GM19238 (cell line): ENCODE measurements at regions not wholly inside any gene's neighbourhood (a gene's known extent, or its start where the extent isn't known, plus 50 kb on each side); places are given as distances from the start of the nearest gene placed in this dataset.
"Not testable (repeated sequence)": the region's sequence is repeated elsewhere in the genome, so short reads cannot be mapped to it uniquely, and the experiment has no call there.

ENCODE experiments used
- DNase-seq: peaks from one replicate; pipeline ENCODE4 v3.0.0; 2011; ENCODE audit warnings: low spot score; ENCODE audit not compliant: insufficient read length

DNA sequence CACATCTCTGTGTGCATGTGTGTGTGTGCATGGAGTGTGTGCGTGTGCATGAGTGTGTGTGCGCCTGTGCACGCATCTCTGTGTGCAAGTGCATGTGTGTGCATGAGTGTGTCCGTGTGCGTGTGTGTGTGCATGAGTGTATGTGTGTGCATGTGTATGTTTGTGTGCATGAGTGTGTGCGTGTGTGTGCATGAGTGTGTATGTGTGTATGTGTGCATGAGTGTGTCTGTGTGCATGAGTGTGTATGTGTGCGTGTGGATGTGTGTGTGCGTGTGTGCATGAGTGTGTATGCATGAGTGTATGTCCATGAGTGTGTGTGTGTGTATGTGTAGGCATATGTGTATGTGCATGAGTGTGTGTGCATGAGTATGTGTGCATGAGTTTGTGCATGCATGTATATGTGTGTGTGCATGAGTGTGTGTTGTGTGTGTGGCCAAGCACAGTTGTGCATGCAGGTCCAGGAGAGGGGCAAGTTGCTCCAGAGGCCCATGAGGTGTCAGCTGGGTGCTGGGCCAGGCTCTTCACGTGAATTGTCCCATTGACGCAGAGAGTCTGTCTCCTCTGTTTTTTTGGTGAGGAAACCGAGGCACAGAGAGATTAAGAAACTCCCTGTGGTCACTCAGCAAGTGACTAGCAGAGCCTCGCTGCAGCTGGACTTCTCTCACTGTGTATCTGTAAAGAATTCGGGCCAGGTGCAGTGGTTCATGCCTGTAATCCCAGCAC lies 75.5 kb downstream of the ASB1 start:
- no peak for DNase-seq

DNA sequence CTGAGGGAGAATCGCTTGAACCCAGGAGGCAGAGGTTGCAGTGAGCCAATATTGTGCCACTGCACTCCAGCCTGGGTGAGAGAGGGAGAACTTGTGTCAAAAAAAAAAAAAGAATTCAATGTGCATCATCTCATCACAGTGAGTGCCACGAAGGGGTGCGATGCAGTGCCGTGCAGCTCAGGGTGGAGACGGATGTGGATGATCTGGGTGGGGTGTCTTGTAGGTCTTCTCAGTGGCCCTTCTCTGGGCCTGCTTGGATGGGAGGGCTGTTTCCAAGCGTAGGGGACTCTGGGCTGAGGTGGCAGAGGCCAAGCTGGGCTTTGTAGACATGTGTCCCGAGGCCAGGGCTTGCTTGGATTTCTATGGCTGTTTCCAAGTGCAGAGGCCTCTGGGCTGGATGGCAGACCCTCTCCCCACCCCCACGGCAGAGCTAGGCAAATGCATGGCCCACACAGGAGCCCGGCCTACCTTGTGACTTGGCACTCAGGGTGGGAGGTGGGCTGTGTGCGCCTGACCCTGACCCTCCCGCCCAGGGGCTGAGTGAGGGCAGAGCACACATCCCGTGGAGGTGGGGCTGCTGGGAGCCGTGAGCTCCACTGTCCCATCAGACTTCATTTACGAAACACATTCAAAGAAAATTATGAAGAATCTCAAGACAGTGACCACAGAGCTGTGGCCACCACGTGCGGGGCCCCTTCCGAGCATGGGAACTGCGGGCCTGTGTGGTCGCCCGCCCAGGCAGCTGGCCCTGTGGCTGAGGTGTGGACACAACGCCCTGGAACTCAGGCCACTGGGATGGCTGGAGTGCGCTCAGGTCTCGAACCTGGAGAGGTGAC lies 76.4 kb downstream of the ASB1 start:
- no peak for DNase-seq

DNA sequence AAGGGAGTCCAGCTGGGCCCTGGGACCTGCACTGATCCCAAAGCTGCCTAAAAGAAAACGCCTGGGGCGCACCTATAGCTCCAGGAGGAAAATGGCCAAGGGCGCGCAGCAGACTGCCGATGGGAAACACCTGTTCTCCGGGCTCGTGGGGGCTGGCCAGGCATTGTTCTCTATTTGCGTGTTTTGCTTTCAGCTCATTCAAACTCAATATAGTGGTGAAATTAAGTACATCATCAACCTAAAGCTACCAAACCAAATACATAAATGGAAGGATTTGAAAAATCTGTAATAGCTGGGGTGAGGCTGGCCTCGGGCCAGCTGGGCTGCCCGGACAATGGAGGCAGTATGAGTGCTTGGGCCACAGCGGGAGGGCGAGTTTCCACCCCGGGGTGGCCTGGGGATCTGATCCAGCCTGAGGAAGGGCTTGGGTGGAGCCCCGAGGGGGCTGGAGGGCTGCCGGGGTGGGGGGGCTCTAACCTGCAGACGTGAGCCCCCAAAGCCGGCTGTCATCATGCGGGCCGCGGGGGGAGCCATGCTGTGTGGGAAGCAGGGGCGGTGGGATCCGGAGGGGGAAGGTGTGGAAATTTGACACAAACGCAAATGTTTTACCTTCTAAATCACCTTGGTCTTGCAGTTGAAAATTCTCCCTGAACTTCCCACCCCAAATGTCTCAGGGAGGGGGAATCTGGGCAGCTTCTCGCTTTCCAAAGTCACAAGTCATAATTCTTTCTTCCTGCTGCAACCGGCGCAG lies 77.6 kb downstream of the ASB1 start:
- DNase-seq = no peak

DNA sequence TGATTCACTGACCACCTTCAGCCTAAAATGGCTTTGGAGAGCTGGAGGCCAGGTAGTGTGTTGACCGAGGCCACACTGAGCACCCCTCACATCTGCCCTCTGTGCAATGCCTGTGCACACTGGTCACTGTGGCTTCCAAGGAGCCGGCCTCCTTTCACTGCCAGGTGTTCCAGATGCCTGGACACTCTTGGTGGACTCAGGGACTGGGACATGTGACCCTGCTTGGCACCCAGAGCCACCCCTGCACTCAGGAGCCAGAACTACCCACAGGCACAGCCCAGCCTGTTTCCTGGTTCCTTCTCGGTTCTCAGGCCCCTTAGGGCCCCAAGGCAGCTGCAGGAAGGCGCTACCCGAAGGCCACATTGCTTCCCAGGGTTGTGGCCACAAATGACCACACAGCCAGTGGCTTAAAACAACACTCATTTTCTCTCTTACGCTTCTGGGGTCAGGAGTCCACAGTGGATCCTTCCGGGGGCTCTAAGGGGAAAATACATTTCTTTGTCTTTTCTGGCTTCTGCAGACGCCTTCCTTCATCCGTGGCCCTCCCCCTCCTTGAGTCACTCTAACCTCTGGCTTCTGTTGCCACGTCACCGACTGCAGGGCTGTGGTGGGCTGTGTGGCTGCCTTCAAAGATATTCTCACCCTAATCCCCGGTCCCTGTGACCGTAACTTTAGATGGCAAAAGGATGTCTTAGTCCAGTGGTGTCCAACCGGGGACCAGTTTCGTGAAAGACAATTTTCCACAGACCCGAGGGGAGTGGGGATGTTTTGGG lies 78.6 kb downstream of the ASB1 start:
- no peak for DNase-seq

DNA sequence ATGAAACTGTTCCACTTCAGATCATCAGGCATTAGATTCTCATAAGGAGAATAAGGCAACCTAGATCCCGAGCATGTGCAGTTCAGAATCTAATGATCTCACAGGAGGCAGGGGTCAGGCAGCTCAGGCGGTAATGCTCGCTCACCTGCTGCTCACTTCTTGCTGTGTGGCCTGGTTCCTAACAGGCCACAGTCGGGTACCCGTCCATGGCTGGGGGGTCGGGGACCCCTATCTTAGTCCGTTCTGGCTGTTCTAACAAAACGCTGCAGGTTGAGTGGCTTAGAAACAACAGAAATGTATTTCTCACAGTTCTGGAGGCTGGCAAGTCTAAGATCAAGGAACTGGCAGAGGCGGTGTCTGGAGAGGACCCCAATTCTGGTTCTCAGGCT lies 79.2 kb downstream of the ASB1 start:
- no peak for DNase-seq

DNA sequence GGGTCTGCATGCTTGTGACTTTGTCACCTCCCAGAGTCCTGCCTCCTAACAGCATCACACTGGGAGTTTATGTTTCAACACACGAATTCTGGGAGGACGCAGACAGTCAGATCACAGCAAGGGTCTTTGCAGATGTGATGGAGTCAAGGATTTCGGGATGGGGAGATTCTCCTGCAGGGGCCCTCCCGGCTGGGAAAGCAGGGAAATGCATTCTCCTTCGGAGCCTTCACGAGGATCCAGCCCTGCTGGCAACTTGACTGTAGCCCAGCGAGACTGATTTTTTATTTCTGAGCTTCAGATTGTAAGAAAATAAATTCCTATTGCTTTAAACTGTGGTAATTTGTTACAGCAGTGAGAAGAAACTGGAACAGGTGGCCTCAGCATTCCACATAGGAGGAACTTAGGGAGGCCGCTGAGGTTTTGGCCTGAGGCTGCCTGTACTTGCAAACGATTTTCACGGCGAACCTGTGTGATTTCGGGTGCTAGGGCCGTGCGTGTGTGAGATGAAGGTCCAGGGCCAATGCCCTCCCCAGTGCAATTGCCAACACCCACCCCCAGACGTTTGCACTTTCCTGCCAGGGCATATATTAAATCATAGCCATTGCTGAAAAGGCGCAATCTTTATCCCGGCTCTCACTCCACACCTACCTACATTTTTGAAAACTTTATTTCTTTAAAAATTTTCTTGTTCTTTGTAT lies 79.8 kb downstream of the ASB1 start:
- DNase-seq = no peak

DNA sequence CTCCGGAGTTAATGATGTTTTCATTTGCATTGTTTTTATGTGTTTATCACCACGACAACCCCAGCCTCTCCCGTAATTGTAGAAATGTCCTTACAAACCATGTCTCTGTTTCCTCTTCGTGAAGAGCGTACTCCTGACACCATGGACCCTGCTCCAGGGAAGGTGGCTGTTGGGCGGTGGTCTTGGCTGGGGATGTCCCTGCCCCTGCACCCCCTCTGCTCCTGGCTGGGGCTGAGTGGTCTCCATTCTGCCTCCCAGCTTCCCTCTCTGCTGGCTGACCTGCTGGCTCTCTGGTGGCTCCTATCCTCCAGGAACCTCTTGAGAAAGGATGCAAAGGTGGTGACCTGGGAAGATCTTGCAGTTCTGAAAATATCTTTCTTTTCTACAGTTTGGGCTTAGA lies 81.1 kb downstream of the ASB1 start:
- DNase-seq = no peak

DNA sequence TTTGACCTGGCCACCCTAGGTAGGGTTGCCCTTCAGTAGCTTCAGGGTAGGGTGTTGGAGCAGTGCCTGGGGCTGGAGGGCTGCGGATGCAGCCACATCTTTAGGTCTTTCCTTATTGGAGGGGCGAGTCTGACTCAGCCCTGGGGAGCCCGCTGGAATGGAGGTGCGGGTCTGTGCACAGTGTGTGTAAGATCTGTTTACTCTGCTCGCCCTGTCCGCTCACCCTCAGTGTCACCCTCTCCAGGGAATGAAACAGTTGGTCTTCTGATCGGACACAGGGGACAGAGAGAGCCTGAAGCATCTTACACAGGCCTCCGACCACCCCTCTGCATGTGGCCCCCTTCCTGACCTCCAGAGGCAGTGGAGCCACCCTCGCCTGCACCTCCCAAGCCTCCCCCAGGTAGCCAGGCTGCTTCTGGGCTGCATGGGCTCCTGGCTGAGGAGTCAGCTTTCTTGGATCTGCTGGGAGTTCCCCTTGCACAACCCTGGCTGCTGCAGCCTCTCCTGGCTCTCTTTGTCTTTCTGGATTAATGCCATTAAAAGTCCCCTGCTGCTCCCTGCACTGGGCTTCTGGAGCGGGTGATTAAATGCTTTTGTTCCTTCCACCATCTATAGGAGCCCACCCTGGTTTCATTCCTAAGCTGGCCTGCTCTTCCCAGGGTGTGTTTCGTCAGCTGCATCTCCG lies 82.6 kb downstream of the ASB1 start:
- DNase-seq = no peak

DNA sequence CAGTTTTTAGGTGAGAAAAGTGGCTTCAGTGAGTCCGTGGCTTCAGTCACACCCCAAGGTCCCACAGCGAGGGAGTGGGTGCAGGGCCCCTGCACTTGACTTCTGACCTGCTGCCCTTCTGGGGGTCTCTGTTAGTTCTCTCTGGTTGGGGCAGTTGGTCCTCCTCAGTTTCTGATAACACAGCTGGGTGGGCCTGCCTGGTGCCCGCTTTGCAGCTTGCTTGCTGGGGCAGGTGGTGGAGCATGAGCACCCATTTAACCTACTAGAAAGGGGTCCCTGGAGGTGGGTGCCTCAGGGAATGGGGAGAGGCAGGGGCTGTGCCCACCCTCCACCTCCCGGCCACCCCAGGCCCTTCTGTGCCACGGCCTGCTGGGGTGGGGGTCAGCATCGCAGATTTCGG lies 83.2 kb downstream of the ASB1 start:
- DNase-seq = no peak

DNA sequence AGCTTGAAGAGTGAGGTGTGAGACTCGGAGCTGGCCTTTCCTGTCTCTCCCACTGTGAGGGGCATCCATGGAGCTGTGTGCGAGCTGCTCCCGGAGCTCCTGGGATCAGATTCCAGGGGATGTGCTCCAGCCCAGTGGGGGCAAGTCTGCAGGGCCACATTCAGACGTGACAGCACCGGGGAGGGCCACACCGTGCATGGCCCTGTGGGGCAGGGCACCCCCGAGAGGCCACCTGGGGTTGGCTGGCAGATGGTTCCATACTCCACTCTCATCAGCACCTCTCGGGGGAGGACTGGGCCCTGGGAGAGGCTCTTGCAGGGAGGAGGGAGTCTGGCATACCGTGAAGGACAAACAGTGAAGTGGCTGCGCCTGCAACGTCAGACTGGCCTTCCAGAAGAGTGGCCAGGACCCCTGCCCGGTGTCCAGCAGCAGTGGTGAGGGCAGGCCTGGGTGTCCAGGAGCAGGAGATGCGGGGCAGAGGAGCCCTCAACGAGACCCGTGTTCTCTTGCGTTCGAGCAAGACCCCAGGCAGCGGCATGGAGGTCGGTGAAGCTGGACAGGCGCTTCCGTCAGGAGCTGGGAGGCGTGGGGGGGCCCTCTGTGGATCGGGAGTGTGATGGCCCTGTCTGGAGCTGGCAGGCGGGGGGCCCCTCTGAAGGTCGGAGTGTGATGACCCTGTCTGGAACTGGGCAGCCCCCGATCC lies 84.3 kb downstream of the ASB1 start:
- DNase-seq = no peak

DNA sequence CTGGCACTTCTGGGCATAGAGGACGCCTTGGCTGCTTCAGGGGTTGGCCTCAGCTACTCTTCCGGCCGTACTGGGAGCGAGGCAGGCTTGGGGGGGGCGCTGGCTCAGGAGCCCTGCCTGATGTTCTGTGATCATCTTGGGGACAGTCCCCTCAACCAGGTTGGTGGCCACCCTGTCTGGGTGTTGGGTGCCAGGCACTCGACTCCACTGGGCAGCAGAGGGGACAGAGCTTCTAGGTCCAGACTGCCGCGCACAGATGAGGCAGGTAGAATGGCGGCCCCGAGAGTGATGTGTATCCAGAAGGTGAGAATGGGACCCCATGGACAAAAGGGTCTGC lies 84.9 kb downstream of the ASB1 start:
- no peak for DNase-seq

DNA sequence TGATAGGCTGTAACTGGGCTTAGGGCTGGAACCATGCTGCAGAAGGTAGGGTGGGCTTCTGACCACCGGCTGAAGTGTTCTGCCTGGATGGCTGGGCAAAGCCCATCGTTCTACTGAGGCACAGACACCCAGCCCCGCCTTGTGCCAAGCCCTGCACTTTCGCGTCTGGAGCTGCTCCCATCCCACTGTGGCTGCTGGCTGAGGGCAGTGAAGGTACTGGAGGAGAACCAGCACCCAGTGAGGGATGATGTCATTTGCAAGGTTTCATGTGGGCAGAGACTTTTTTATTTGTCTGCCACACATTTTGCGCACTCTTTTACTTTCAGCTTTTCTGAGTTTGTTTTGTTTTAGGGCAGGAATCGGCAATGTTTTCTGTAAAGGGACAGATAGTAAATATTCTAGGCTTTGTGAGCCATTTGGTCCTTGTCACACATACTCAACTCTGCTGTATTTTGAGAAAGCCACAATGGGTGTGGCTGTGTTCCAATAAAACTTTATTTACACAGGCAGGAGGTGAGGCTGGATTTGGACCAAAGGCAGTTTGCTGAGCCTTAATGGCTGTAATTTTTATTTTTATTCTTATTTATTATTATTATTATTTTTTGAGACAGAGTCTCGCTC lies 85.6 kb downstream of the ASB1 start:
- no peak for DNase-seq

DNA sequence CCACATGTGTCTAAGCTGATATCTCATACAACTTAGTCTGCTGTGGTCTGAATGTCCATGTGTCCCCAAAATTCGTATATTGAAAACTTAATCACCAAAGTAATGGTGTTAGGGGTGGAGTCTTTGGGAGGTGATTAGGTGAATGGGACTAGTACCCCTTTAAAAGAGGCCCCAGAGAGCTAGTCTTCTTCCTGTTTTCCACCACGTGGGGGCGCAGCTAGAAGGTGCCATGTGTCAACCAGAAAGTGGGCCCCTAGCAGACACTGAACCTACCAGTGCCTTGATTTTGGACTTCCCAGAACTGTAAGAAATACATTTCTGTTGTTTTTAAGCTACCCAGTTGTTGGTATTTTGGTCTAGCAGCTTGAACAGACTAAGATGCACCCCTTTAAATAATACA lies 86.6 kb downstream of the ASB1 start:
- peak; percentile 19 for DNase-seq

DNA sequence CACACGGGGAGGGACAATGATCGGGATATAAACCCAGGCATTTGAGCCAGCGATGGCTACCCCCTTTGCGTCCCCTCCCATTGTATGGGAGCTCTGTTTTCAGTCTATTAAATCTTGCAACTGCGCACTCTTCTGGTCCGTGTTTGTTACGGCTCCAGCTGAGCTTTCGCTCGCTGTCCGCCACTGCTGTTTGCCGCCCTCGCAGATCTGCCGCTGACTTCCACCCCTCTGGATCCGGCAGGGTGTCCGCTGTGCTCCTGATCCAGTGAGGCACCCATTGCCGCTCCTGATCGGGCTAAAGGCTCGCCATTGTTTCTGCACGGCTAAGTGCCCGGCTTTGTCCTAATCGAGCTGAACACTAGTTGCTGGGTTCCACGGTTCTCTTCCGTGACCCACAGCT lies 87.3 kb downstream of the ASB1 start:
- DNase-seq = not testable (repeated sequence)

DNA sequence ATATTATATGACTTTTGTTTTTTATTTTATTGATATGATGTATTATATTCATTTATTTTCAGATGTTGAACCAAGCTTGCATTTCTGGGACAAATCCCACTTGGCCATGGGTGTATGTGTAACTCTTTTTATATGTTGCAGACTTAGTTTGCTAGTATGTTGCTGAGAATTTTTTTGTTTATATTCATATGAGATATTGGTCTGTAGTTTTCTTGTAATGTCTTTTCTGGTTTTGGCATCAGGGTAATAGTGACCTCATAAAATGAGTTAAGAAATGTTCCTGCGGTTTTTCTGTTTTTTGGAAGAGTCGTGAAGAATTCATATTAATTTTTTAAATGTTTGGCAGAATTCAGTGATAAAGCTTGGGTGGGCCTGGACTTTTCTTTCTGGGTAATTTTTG lies 88.7 kb downstream of the ASB1 start:
- no peak for DNase-seq

DNA sequence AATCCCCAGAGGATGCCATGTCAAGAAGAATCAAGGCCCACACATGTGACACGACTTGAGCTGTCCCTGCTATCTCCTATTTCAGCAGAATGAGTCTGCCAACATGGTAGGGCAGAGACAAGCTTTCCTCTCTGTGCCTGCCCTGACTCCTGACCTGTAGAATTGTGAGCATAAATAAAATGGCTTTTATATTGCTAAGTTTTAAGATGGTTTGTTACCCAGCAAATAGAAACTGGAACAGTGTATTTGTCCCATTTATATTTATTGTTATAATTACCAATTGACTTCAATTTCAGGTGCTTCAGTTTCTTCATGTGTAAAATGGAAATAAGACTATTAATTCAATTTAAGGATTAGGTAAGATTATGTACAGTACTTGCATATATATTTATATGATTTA lies 90.5 kb downstream of the ASB1 start:
- DNase-seq = no peak

DNA sequence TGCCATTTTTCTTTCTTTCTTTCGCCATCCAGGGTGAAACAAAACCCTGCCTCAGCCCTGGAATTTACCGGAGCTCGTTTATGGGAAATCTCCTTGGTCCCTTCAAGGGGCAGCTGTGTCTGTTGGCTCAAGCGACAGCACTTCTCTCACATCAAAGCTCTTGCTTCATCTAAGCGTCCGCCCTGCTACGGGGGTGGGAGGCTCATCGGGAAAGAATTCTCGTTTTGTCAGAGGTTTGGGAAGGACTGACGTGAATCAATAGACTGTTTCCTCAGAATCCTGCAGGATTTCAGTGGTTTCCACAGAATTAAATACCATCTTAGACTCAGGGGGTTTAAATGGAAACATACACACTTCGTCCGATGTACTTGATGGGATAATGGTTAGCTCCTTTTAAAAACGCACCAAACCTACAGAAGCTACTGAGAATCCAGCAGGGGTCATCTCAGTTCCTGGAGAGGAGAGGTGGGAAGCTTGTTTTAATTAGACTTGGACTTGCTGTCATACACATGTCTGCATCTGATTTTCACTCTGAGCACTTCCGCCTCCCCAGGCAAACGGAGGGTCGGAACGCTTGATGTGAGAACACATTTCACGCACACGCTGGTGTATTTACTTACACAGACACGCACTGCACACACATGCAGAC lies 91.6 kb downstream of the ASB1 start:
- DNase-seq = no peak

DNA sequence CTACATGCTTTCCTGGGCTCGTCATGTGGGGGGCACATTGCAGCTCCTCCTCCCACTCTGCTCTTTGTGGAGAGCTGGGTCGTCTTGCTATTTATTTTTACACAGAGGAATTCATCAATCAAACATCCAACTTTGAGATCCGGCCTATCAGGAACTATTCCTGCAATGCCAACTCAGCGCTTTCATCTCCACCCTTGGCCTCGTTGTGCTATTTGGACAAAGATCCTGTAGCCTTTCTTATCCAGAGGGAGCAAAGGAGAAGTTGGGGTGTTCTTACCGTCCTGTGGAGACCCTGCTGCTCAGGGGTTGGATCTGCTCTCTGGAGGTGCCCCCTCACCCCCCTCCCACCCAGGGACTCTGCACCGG lies 92.1 kb downstream of the ASB1 start:
- DNase-seq = no peak

DNA sequence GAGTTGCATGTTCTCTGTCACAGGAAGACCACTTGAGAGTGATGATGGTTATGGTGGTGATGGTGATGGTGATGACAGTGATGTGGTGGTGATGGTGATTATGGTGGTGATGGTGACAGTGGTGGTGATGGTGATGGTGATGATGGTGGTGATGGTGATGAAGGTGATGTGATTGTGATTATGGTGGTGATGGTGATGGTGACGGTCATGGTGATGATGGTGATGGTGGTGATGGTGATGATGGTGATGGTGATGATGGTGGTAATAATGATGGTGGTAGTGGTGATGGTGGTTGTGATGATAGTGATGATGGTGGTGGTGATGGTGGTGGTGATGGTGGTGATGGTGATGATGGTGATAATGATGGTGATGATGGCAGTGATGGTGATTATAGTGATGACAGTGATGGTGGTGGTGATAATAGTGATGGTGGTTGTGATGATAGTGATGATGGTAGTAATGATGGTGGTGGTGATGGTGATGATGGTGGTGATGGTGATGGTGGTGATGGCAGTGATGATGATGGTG lies 93.7 kb downstream of the ASB1 start:
- no peak for DNase-seq
